Heart left ventricle (tissue), 16 donors: ENCODE measurements at regions not wholly inside any gene's neighbourhood (a gene's known extent, or its start where the extent isn't known, plus 50 kb on each side); places are given as distances from the start of the nearest gene placed in this dataset.
A peak's percentile ranks its signal among the peaks of the same experiment; 100 is the strongest.

ENCODE experiments used
- ATAC-seq, 4 donors: fragments of 200-7000 bp; cut with Tn5 transposase; one replicate each; pipeline ENCODE4 v1.9.1; 2020 to 2022; ENCODE audit warnings: moderate library complexity in 4 of 4, mild to moderate bottlenecking in 3 of 4, moderate number of reproducible peaks in 1 of 4
- DNase-seq, 5 donors: peaks; one replicate each; pipeline ENCODE4 v3.0.0-alpha.2; 2020
- H3K27ac ChIP-seq, 12 donors: fragments of 200-600 bp; sonication (generic) in 4 of 12; one replicate each; pipeline versions ENCODE4 v1.5.0 to v1.8.0; 2016 to 2022; ENCODE audit warnings: mild to moderate bottlenecking in 2 of 12
- H3K27me3 ChIP-seq, 9 donors: fragments of 200-600 bp; sonication (generic) in 2 of 9; one replicate each; pipeline versions ENCODE4 v1.5.1 to v1.8.0; 2016 to 2022; ENCODE audit warnings: mild to moderate bottlenecking in 3 of 9
- H3K36me3 ChIP-seq, 9 donors: fragments of 200-600 bp; sonication (generic) in 2 of 9; one replicate each; pipeline versions ENCODE4 v1.5.0 to v1.8.0; 2018 to 2022; ENCODE audit warnings: mild to moderate bottlenecking in 2 of 9
- H3K4me1 ChIP-seq, 12 donors: fragments of 200-600 bp; sonication (generic) in 4 of 12; one replicate each; pipeline versions ENCODE4 v1.5.0 to v1.8.0; 2016 to 2022; ENCODE audit warnings: mild to moderate bottlenecking in 3 of 12
- H3K4me3 ChIP-seq, 12 donors: fragments of 200-600 bp; sonication (generic) in 4 of 12; one replicate each; pipeline versions ENCODE4 v1.5.0 to v1.8.0; 2017 to 2022; ENCODE audit warnings: mild to moderate bottlenecking in 9 of 12, moderate library complexity in 4 of 12
- H3K9me3 ChIP-seq, 12 donors: fragments of 200-600 bp; sonication (generic) in 4 of 12; one replicate each; pipeline versions ENCODE4 v1.5.0 to v1.8.0; 2016 to 2022; ENCODE audit warnings: mild to moderate bottlenecking in 1 of 12
- CTCF ChIP-seq, 12 donors: fragments of 200-600 bp; sonication (generic) in 4 of 12; IDR thresholded peaks; one replicate each; pipeline versions ENCODE4 v1.5.0 to v1.8.0; 2018 to 2022; ENCODE audit warnings: antibody characterized with exemption in 12 of 12, mild to moderate bottlenecking in 5 of 12
- POLR2A ChIP-seq, 2 donors: fragments of 450-650 bp; IDR thresholded peaks; one replicate each; pipeline ENCODE4 v1.6.1; 2017; ENCODE audit warnings: antibody characterized with exemption in 2 of 2, mild to moderate bottlenecking in 2 of 2, moderate library complexity in 2 of 2
- WGBS, 4 donors: extraction: QIAGEN DNeasy Blood & Tissue Kit in 2 of 4; methylation state at CpG; one replicate each; pipeline versions ENCODE4 v1.1.5 to v1.1.7; 2013 to 2018; 5-methylcytosine and 5-hydroxymethylcytosine counted together
- intact Hi-C, 10 donors: fragments of 100-400 bp; cut with DNase I; formaldehyde crosslinking; loops; one replicate each; pipeline versions ENCODE4 v1.11.1 to v1.14.2; 2022
- donor health status: ischemic (EF 13 %, LVEDD 7.1; RV severe dilation, severe dysfunction).
- donor health status: healthy with polysubstance abuse.
- donor health status: DM: no; HTN: yes; CAD: no.
- donor health status: DM: no; HTN: no; CAD: no.
- donor health status: ischemic (EF 25% LVEDD 6.9; RV normal size, moderate dysfunction).
- donor health status: ischemic (EF 25% LVEDD 5.7; RV mildly dilated, moderate dysfunction).
- donor health status: healthy.
- donor health status: DM: yes; HTN: yes; CAD: no.
- donor health status: ischemic (EF 35%, LVEDD 5.7; RV mildly dilated, moderate dysfunction).
- donor health status: nonischemic (EF 11% LVEDD 7.7; RV severe dilation, severe dysfunction).
- donor health status: DM: yes; HTN: yes; CAD: no.
- donor health status: PGD.
- donor health status: ischemic (EF 29% LVEDD 5.4; RV normal size, mild dysfunction).
- donor health status: nonischemic (EF 23%, LVEDD 6.1; RV moderate dilation, normal function).

- H3K9me3 ChIP-seq, result no peaks in the 10 kb centered on the region
- peaks cover 0 to 23% (median 5%) of the 10 kb centered on the region in 12 donors for H3K4me1 ChIP-seq
- no peak for ATAC-seq
- intact Hi-C loops, result loop anchor here in 2 of 10 donors (10.0 kb wide), 2 partner anchors 89 to 111 kb away; no protein-coding TSS in a partner anchor
- TF ChIP-seq CTCF (IDR thresholded peaks at IDR 0.05), result no peak
- TF ChIP-seq POLR2A (IDR thresholded peaks at IDR 0.05), result no peak
- H3K36me3 ChIP-seq, result no peaks in the 10 kb centered on the region
- no peak for DNase-seq
- H3K4me3 ChIP-seq, result no peak overlapping the region
- H3K27me3 ChIP-seq, result peaks cover 0 to 30% (median 5%) of the 10 kb centered on the region in 9 donors
- WGBS, 4 donors, result 83 to 88% (median 86%) methylated on average over 9 of the region's 9 CpGs
- H3K27ac ChIP-seq, result no peak overlapping the region
Measured at GRCh38 chr6:165983112-165984072, 184.3 kb downstream of the TBXT start.

- ATAC-seq (peak in 1 of 4 donors; percentile 35), DNase-seq (no peak)
- no peaks in the 10 kb centered on the region for H3K36me3 ChIP-seq
- no peak for TF ChIP-seq CTCF (IDR thresholded peaks at IDR 0.05)
- no peaks in the 10 kb centered on the region for H3K9me3 ChIP-seq
- H3K27ac ChIP-seq, result no peak overlapping the region
- 41 to 50% (median 45%) methylated on average over 3 of the region's 3 CpGs for WGBS, 4 donors
- H3K4me3 ChIP-seq, result no peak overlapping the region
- intact Hi-C loops, result no loop called here
- peaks cover 0 to 12% (median 0%) of the 10 kb centered on the region in 12 donors for H3K4me1 ChIP-seq
- H3K27me3 ChIP-seq, result no peaks in the 10 kb centered on the region
Measured at GRCh38 chr6:165978476-165978875, 189.2 kb downstream of the TBXT start.

- WGBS, 4 donors, result 37 to 60% (median 44%) methylated on average over 7 of the region's 7 CpGs
- intact Hi-C loops, result no loop called here
- peak in 1 of 5 donors; percentile 43 for DNase-seq
- peaks cover 0 to 12% (median 0%) of the 10 kb centered on the region in 12 donors for H3K4me1 ChIP-seq
- H3K27me3 ChIP-seq, result no peaks in the 10 kb centered on the region
- H3K27ac ChIP-seq, result no peak overlapping the region
- ATAC-seq, result peak in 2 of 4 donors; percentile 60 to 78
- H3K9me3 ChIP-seq, result no peaks in the 10 kb centered on the region
- no peaks in the 10 kb centered on the region for H3K36me3 ChIP-seq
- TF ChIP-seq POLR2A (IDR thresholded peaks at IDR 0.05) (no peak), CTCF (IDR thresholded peaks at IDR 0.05) (no peak)
- H3K4me3 ChIP-seq, result no peak overlapping the region
Measured at GRCh38 chr6:165976684-165977083, 191.0 kb downstream of the TBXT start.

- Histone ChIP-seq H3K9me3 (no peaks in the 10 kb centered on the region), H3K4me3 (no peak overlapping the region), H3K27me3 (no peaks in the 10 kb centered on the region), H3K4me1 (peaks cover 0 to 12% (median 0%) of the 10 kb centered on the region in 12 donors), H3K36me3 (no peaks in the 10 kb centered on the region), H3K27ac (no peak overlapping the region)
- 77 to 92% (median 85%) methylated on average over 6 to 7 of the region's 7 CpGs for WGBS, 4 donors
- no peak for ATAC-seq
- DNase-seq, result no peak
- TF ChIP-seq CTCF (IDR thresholded peaks at IDR 0.05), result no peak
- no peak for TF ChIP-seq POLR2A (IDR thresholded peaks at IDR 0.05)
- intact Hi-C loops, result no loop called here
Measured at GRCh38 chr6:165974817-165975216, 192.8 kb downstream of the TBXT start.
